ENCODE measurements at regions not wholly inside any gene's neighbourhood (a gene's known extent, or its start where the extent isn't known, plus 50 kb on each side); places are given as distances from the start of the nearest gene placed in this dataset.

DNA sequence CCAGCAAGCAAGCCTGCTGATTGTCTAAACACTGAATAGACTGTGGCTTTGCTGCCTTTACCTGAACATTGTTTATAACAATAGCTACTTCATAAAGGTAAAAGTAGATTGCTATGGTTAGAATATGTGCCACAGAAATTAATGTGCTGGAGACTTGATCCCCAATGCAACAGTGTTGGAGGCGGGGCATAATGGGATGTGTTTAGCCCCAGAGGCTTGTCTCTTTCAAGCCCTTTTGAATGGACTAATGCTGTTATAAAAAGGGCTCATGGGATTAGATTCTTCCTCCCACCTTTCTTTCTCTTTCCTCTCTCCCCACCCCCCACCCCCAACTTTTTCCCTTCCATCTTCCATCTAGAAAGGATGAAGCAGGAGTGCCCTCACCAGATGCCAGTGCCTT, 80.2 kb upstream of the PPP2R5A start:
- peaks cover 0 to 3% (median 0%) of the 10 kb centered on the region in 10 experiments; a peak in 1 of 20 replicates for H3K4me1 ChIP-seq
- H3K36me3 ChIP-seq = no peaks in the 10 kb centered on the region
- H3K4me3 ChIP-seq = no peak overlapping the region
- no peaks in the 10 kb centered on the region for H4K20me1 ChIP-seq
- peaks cover 0 to 14% (median 7%) of the 10 kb centered on the region in 11 experiments; a peak in 12 of 22 replicates for H3K9me3 ChIP-seq (replicated peaks in 1 of 11)
- no peak overlapping the region for H3K4me2 ChIP-seq
- H3K27ac ChIP-seq = no peak overlapping the region
- TF ChIP-seq Cebpa-rat (IDR thresholded peaks at IDR 0.05) = no peak
- no peaks in the 10 kb centered on the region for H3K27me3 ChIP-seq
- no peak overlapping the region for H3K9ac ChIP-seq

DNA sequence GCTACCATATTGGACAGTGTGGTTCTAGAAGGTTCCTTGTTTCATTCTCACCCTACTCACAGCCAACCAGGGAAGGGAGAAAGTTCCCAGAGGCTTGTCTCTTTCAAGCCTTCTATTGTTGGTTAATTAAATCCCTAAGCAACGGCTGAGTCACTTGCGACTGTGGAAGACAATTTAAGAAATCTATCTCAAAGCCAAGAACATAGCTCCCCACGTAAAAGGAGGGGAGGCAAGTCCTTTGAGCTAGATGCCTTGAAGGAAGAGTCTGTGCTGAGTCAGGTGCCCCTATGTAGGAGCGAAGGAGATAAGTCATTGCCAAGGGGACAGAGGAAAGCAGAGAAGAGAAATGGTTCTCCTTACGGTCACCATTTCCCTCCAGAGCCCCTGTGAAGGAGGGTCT, 79.4 kb upstream of the PPP2R5A start:
- Histone ChIP-seq H3K9me3 (replicated peaks in 1 of 11) (peaks cover 0 to 6% (median under 1%) of the 10 kb centered on the region in 11 experiments; a peak in 10 of 22 replicates), H3K9ac (no peak overlapping the region), H3K4me3 (no peak overlapping the region), H4K20me1 (no peaks in the 10 kb centered on the region), H3K27me3 (no peaks in the 10 kb centered on the region), H3K36me3 (no peaks in the 10 kb centered on the region), H3K4me2 (no peak overlapping the region), H3K27ac (no peak overlapping the region; a peak in 1 of 22 replicates), H3K4me1 (peaks cover 0 to 3% (median 0%) of the 10 kb centered on the region in 10 experiments; a peak in 1 of 20 replicates)
- no peak for TF ChIP-seq Cebpa-rat (IDR thresholded peaks at IDR 0.05)

DNA sequence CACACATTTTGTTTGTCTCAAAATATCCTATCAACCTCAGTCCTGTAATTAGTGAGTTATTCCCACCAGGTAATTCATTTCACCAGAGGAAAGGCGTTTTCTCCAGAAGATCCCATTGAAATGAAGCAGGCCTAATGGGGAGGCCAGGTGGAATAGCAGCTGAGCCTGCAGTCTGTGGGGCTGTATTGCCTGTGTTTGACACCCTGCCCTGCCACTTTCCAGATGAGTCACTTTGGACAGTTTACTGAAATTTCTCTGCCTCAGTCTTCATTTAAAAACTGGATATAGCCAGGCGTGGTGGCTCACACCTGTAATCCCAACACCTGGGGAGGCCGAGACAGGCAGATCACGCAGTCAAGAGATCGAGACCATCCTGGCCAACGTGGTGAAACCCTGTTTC, 78.1 kb upstream of the PPP2R5A start:
- TF ChIP-seq Cebpa-rat (IDR thresholded peaks at IDR 0.05) = no peak
- no peak overlapping the region for H3K4me3 ChIP-seq

DNA sequence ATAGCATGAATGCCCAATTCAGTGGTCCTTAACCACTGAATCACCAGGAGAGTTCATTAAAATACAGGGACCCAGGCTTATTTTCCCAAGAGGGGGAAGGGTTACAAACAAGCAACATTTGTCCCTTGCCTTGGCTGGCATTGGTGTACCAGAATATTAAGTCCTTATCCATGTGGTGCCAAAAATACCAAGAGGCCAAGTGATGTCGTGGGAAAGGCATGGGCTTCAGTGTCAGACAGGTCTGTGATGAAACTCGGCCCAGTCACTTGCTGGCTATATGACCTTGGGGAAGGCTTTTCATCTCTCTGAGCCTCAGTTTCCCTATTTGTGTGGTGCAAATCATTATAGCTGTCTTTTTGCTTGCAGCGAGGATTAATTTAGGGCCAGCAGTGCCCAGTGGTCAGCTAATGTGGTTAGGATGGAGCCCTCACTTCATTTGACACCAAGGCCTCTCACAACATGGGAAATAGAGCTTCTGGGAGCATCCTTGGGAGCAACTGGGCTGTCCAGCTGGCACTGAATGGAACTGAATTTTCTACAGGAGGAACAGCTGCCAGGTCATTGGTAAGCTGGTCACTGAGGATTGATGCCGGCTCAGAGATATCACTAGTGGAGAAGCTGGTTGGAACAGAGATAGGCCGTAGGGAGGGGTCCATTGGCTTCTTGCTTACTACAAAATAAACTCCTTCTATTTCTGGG, 77.2 kb upstream of the PPP2R5A start:
- Histone ChIP-seq H3K4me3 (no peak overlapping the region), H3K4me1 (no peaks in the 10 kb centered on the region), H3K9me3 (replicated peaks in 1 of 11) (no peaks in the 10 kb centered on the region; a peak in 2 of 22 replicates), H3K4me2 (no peak overlapping the region), H3K36me3 (no peaks in the 10 kb centered on the region), H4K20me1 (no peaks in the 10 kb centered on the region), H3K27ac (no peak overlapping the region), H3K9ac (no peak overlapping the region), H3K27me3 (no peaks in the 10 kb centered on the region)
- TF ChIP-seq Cebpa-rat (IDR thresholded peaks at IDR 0.05) = no peak

More for the DNA sequence above, 78.1 kb upstream of the PPP2R5A start:
- Histone ChIP-seq H3K27me3 (no peaks in the 10 kb centered on the region), H3K4me2 (no peak overlapping the region), H3K9ac (no peak overlapping the region), H3K36me3 (no peaks in the 10 kb centered on the region), H3K4me1 (0 out of 20 replicates have a peak, but pooled peaks cover 0 to 3% (median 0%) of the 10 kb centered on the region in 10 experiments), H3K27ac (no peak overlapping the region), H4K20me1 (no peaks in the 10 kb centered on the region), H3K9me3 (replicated peaks in 1 of 11) (peaks cover 0 to 4% (median 0%) of the 10 kb centered on the region in 11 experiments; a peak in 2 of 22 replicates)

DNA sequence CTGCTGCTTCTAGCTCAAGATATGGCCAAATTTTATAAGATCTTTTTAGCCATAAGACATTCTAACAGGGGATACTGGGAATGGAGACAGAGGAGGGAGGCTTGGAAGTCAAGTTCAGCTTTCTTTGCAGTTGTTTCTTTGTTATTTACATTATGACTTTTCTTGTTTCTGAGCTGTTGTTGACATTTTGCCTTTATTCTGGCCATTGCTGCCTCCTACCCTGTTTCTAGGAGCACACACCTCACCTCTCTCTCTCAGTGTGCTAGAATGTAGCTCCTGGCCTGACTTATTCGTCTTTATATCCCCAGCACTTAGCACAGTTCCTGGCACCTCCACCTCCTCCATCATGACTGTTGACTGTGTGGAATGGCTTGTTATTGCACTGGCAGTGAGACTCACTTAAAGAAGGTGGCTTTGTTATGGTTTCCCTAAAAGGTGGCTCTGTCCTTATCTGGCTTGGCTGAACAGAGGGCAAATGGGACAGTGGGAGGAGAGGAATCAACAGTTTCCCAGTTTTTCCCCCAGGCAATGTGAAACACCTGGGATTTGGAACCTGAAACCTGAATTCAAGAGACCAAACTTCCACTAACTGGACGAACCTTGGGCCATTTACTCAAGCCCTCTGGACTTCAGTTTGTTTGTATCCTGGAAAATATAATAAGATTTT, 76.1 kb upstream of the PPP2R5A start:
- no peak overlapping the region for H3K27ac ChIP-seq
- H3K27me3 ChIP-seq = no peaks in the 10 kb centered on the region
- no peaks in the 10 kb centered on the region; a peak in 2 of 22 replicates for H3K9me3 ChIP-seq (replicated peaks in 1 of 11)
- no peaks in the 10 kb centered on the region for H4K20me1 ChIP-seq
- no peak overlapping the region for H3K4me3 ChIP-seq
- no peak for TF ChIP-seq Cebpa-rat (IDR thresholded peaks at IDR 0.05)
- no peak overlapping the region for H3K4me2 ChIP-seq
- no peak overlapping the region for H3K9ac ChIP-seq
- no peaks in the 10 kb centered on the region for H3K4me1 ChIP-seq
- H3K36me3 ChIP-seq = no peaks in the 10 kb centered on the region

DNA sequence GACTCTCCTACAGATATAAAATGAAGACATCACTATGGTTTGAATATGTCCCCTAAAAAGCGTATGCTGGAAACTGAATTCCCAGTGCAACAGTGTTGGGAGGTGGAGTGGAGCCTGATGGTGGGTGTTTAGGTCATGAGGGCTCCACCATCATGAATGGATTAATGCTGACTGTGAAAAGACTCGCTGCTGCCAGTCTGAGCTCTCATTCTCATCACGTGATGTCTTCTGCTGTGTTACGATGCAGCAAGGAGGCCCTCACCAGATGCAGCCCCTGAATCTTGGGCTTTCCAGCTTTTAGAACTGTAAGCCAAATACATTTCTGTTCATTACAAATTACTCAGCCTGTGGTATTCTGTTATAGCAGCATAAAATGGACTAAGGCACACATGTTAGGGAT, 73.8 kb upstream of the PPP2R5A start:
- H3K27me3 ChIP-seq = no peaks in the 10 kb centered on the region
- H3K9me3 ChIP-seq (replicated peaks in 1 of 11) = peaks cover 0 to 8% (median 0%) of the 10 kb centered on the region in 11 experiments; a peak in 1 of 22 replicates
- H3K9ac ChIP-seq = no peak overlapping the region
- no peak overlapping the region for H3K4me3 ChIP-seq
- no peaks in the 10 kb centered on the region for H3K36me3 ChIP-seq
- H3K4me2 ChIP-seq = no peak overlapping the region
- H3K27ac ChIP-seq = no peak overlapping the region
- H4K20me1 ChIP-seq = no peaks in the 10 kb centered on the region
- peaks cover 0 to 10% (median 0%) of the 10 kb centered on the region in 10 experiments; a peak in 1 of 20 replicates for H3K4me1 ChIP-seq
- no peak for TF ChIP-seq Cebpa-rat (IDR thresholded peaks at IDR 0.05)

DNA sequence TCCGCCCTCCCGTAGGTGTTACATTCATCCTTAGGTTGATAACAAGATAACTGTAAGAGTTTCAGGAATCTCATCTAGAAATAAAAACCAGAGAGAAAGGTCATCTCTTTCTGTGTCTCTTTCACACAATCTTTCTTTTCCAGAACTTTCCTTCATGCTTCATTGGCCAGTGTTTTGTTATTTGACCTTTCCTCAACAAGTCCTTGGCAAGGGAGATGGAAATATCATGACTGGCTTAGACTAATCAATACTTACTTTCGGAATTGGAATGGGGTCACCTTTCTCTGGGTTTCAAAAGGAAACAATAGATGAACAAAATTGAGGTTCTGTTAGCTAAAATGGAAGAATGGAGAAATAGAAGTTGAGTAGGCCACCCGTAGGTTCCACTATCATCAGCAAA, 72.9 kb upstream of the PPP2R5A start:
- no peaks in the 10 kb centered on the region for H3K27me3 ChIP-seq
- TF ChIP-seq Cebpa-rat (IDR thresholded peaks at IDR 0.05) = no peak
- no peak overlapping the region for H3K9ac ChIP-seq
- peaks cover under 1 to 18% (median 6%) of the 10 kb centered on the region in 10 experiments; a peak in 19 of 20 replicates for H3K4me1 ChIP-seq
- H3K9me3 ChIP-seq (replicated peaks in 1 of 11) = peaks cover 0 to 8% (median 0%) of the 10 kb centered on the region in 11 experiments; a peak in 2 of 22 replicates
- H3K27ac ChIP-seq = no peak overlapping the region
- no peaks in the 10 kb centered on the region for H3K36me3 ChIP-seq
- H3K4me3 ChIP-seq = no peak overlapping the region
- H4K20me1 ChIP-seq = no peaks in the 10 kb centered on the region
- no peak overlapping the region for H3K4me2 ChIP-seq

DNA sequence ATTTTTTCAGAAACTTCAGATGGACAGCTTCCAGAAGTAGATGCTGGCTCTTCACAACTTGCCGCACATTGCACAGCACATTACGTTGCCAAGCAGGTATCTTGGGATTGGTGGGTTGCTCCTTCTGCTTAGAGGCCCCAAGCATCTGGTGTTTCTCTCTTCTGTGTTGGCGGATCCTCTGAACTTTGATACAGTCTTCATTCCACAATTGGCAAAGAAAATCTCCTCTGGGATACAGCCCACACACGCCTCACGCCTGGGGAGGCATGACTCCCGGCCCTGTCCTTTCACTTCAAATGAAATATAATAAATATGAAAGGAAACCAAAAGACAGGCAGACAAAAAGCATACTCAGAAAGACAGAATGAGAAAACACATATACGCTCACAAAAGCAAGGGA, 72.3 kb upstream of the PPP2R5A start:
- H3K4me2 ChIP-seq = no peak overlapping the region
- no peaks in the 10 kb centered on the region for H3K36me3 ChIP-seq

DNA sequence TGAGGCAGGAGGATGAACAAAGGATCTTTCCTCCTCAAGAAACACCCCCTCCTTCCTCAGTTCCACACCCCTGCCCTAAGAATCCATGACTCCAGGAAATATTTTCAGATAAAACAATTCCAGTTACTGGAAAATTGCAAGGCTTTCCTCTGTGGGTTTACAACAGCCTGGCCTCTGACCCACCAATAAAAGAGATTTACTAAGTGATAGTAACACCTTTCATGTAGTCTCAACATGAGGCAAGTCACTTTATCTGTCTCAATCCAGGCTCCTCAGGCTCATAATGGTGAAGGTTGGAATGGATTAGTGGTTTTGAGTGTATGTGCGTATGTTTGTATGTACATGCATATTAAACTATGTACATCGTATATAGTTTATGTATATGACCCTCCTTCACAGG, 71.4 kb upstream of the PPP2R5A start:
- Histone ChIP-seq H4K20me1 (no peaks in the 10 kb centered on the region), H3K4me1 (peaks cover 15 to 32% (median 20%) of the 10 kb centered on the region in 10 experiments), H3K27ac (no peak overlapping the region), H3K9me3 (replicated peaks in 1 of 11) (peaks cover 0 to 8% (median 0%) of the 10 kb centered on the region in 11 experiments; a peak in 2 of 22 replicates), H3K4me3 (no peak overlapping the region), H3K4me2 (no peak overlapping the region), H3K9ac (no peak overlapping the region), H3K36me3 (no peaks in the 10 kb centered on the region), H3K27me3 (no peaks in the 10 kb centered on the region)
- TF ChIP-seq Cebpa-rat (IDR thresholded peaks at IDR 0.05) = no peak

More for the DNA sequence above, 72.3 kb upstream of the PPP2R5A start:
- Histone ChIP-seq H3K4me3 (no peak overlapping the region), H3K9ac (no peak overlapping the region), H3K27ac (no peak overlapping the region), H3K27me3 (no peaks in the 10 kb centered on the region), H4K20me1 (no peaks in the 10 kb centered on the region), H3K9me3 (replicated peaks in 1 of 11) (peaks cover 0 to 8% (median 0%) of the 10 kb centered on the region in 11 experiments; a peak in 2 of 22 replicates), H3K4me1 (peaks cover 7 to 23% (median 11%) of the 10 kb centered on the region in 10 experiments)
- TF ChIP-seq Cebpa-rat (IDR thresholded peaks at IDR 0.05) = no peak

All from BLaER1 treated with 17β-estradiol and CSF1 and Interleukin-3, amounts not matched to agents 10 nM and 100 nM (cell line).